SK-N-MC (cell line): ENCODE measurements at regions not wholly inside any gene's neighbourhood (a gene's known extent, or its start where the extent isn't known, plus 50 kb on each side); places are given as distances from the start of the nearest gene placed in this dataset.

ENCODE experiments used
- EZH2 ChIP-seq: fragments of 200-600 bp; sonication (generic); IDR thresholded peaks from one replicate; pipeline ENCODE4 v1.6.1; 2017; ENCODE audit warnings: antibody characterized with exemption
- FOXP2 ChIP-seq: optimal IDR thresholded peaks from 2 replicates; pipeline ENCODE3; 2011; ENCODE audit warnings: mild to moderate bottlenecking, moderate library complexity; ENCODE audit not compliant: insufficient read depth; ENCODE audit errors: extremely low read length, control extremely low read depth
- POLR2AphosphoS5 ChIP-seq: IDR thresholded peaks from 2 replicates; pipeline ENCODE4 v1.6.1; 2012; ENCODE audit warnings: mild to moderate bottlenecking, low read depth, low read length, borderline replicate concordance

GRCh38 chr10:83374741-83375140 is 764.6 kb upstream of the GHITM start:
- TF ChIP-seq POLR2AphosphoS5, result no peak
- no peak for TF ChIP-seq EZH2
- TF ChIP-seq FOXP2, result no peak
